HG02943 (cell line): ENCODE measurements at regions not wholly inside any gene's neighbourhood (a gene's known extent, or its start where the extent isn't known, plus 50 kb on each side); places are given as distances from the start of the nearest gene placed in this dataset.

Experiments
- ATAC-seq: cut with Tn5 transposase; IDR thresholded peaks from one replicate; pipeline ENCODE4 v1.9.1; 2021; ENCODE audit warnings: mild to moderate bottlenecking, low read depth, moderate library complexity; ENCODE audit not compliant: unreplicated experiment

GRCh38 chrX:124975456-124975855 is 344.2 kb upstream of the TEX13C start:
- ATAC-seq = no peak

DNA sequence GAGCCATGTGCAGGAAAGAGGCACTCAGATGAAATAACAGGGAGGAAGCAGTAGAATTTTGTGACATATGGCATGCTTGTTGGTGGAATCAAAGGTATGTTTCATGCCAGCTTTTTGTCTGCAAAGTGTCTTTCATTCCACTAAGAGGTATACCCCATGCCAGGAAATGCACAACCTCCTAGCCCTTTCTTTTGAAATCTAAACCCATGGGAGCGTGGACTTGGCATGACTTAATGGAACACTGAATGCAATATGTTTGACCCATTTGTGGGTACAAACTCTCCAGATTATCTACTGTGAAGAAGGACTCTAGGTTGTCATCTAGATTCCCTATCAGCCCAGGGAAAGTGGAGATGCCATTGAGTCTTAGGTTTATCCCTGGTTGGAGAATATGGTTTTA is 338.3 kb upstream of the TEX13C start:
- ATAC-seq = no peak

- no peak for ATAC-seq
These were observed 335.4 kb upstream of the TEX13C start for GRCh38 chrX:124984140-124984813.

GRCh38 chrX:124986284-124986683 is 333.4 kb upstream of the TEX13C start:
- no peak for ATAC-seq

- no peak for ATAC-seq
These were observed 325.9 kb upstream of the TEX13C start for GRCh38 chrX:124993735-124994134.

GRCh38 chrX:124994404-124994803 is 325.3 kb upstream of the TEX13C start:
- ATAC-seq = no peak

- ATAC-seq = no peak
These were observed 315.8 kb upstream of the TEX13C start for GRCh38 chrX:125003746-125004446.

DNA sequence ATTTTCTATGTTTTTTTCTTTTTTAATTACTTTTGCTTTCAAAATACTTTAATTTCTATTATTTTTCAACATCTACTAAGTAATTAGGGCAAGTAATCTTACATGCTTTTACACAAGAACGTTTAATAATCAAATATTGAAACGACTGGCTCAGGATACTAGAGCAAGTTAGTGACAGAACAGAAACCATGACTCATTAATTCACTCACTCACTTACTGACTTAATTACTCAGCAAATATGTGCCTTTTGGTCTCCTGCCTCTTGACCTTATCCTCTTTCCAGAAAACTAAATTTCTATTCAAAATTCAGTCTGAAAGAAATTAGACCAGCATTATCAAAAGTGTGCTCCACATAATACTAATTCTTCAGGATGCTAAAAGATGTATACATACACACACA is 314.9 kb upstream of the TEX13C start:
- ATAC-seq = no peak

- no peak for ATAC-seq
These were observed 313.8 kb upstream of the TEX13C start for GRCh38 chrX:125005863-125006262.

GRCh38 chrX:125006704-125007103 is 313.0 kb upstream of the TEX13C start:
- no peak for ATAC-seq

GRCh38 chrX:125012585-125012984 is 307.1 kb upstream of the TEX13C start:
- ATAC-seq = no peak

- no peak for ATAC-seq
These were observed 290.5 kb upstream of the TEX13C start for GRCh38 chrX:125029131-125029530.
